ACHN (cell line): ENCODE measurements at regions not wholly inside any gene's neighbourhood (a gene's known extent, or its start where the extent isn't known, plus 50 kb on each side); places are given as distances from the start of the nearest gene placed in this dataset.

Experiments used
- DNase-seq: peaks from one replicate; pipeline ENCODE4 v3.0.0-alpha.2; 2015
- in situ Hi-C: cut with HindIII; loops from 2 replicates; pipeline ENCODE4 v1.10.0; 2017; ENCODE audit warnings: low sequenced_read_pairs, low pct_ligation_motif_present, low pct_unique_long_range_greater_than_20kb

- in situ Hi-C loops = no loop called here
- DNase-seq = no peak
Measured at GRCh38 chr1:204736836-204737235, 51.3 kb upstream of the LRRN2 start.

DNA sequence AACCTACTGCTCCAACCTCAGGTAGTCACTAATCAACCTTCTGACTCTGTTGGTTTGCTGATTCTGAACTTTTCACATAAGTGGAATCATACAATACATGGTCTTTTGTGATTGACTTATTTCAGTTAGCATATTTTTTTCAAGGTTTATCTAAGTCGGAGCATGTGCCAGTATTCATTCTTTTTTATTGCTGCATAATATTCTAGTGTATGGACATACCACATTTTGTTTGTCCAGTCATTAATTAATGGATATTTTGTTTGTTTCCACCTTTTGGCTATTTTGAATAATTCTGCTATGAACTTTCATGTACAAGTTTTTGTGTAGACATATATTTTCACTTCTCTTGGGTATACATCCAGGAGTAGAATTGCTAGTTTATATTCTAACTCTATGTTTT, 53.0 kb upstream of the LRRN2 start:
- no peak for DNase-seq
- in situ Hi-C loops = no loop called here

- in situ Hi-C loops = no loop called here
- DNase-seq = no peak
Measured at GRCh38 chr1:204740354-204740753, 54.8 kb upstream of the LRRN2 start.

- in situ Hi-C loops = no loop called here
- DNase-seq = no peak
Measured at GRCh38 chr1:204741440-204741839, 55.9 kb upstream of the LRRN2 start.

- no peak for DNase-seq
Measured at GRCh38 chr1:204742676-204743251, 57.2 kb upstream of the LRRN2 start.

DNA sequence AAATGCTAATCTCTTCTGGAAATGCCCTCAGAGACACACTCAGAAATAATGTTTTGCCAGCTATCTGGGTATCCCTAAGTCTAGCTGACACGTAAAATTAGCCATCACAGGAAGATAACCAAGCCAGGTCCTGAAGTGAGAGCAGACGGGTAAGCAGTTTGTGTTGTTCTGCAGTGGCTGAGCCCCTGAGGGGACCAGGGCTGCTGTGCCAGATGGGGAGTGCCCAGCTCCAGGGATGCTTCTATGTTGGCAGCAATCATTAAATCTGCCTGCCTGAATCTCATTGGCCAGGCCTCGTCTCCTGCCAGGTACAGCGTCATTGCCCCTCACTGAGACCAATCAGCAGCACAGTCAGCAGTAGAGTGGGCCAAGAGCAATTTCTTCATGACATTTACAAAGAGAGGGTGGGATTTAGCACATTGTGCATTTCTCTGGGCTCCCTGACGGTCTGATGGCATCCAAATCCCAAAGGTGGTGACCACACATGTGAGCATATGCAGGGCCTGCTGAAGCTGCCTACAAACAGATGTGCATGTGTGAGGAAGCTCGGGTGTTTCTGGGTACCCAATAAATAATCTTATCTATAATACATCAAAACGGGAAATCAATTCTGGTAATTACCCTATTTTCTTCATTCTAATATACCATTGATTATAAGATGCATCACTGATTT, 58.7 kb upstream of the LRRN2 start:
- DNase-seq = no peak
- in situ Hi-C loops = no loop called here

More at GRCh38 chr1:204742676-204743251, 57.2 kb upstream of the LRRN2 start:
- in situ Hi-C loops = no loop called here

DNA sequence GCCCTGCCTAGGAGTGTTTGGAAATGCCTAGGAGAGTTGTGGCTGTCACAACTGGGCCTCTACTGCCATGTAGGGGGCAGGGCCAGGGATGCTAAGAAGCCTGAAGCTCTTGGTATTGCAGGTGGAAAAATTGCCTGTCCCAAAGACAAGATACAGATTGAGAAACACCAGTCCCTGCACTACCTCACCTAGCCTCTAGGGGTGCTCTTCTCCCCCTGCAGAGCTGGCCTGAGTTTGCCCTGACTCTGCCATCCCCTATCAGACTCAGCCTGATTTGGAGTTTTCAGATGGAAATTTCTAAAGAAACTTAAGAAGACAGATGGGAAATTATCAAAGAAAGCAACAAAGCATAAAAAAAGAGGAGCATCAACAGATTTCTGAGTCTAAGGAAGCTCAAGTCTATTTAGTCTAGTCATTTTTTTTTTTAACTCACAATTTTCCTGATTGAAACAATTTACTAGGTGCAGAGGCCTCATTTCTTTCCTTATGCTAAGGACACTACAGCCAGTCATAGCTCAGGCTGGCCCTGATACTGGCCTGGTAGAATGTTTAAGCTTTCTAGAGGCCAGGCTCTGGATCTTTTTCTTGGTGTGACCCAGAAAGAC, 61.4 kb upstream of the LRRN2 start:
- in situ Hi-C loops = no loop called here
- peak; percentile 54 for DNase-seq

- no peak for DNase-seq
- in situ Hi-C loops = no loop called here
Measured at GRCh38 chr1:204751480-204751879, 65.9 kb upstream of the LRRN2 start.

GRCh38 chr1:204751883-204752687, 66.5 kb upstream of the LRRN2 start:
- no peak for DNase-seq
- in situ Hi-C loops = no loop called here

GRCh38 chr1:204752688-204753040, 67.1 kb upstream of the LRRN2 start:
- no peak for DNase-seq
- in situ Hi-C loops = no loop called here

- DNase-seq = no peak
- in situ Hi-C loops = no loop called here
Measured at GRCh38 chr1:204754821-204755220, 69.3 kb upstream of the LRRN2 start.

DNA sequence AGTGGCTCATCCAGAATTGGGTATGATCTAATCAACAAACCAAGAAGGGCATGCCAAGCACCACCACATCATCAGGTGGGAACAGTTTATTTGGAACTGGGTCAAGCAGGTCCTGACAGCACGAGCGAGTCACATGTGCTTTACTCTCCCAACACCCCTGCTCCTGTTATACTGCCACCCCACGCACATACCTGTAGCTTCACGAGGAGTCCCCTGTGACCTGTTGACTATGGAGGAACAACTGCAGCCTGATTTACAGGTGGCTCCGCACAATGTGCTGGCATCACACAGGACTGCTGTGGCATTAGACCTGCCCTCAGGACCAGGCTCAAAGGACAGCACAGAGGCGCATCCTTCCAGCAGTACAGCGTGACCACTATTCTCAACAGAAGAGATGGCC, 70.8 kb upstream of the LRRN2 start:
- no peak for DNase-seq
- in situ Hi-C loops = no loop called here

DNA sequence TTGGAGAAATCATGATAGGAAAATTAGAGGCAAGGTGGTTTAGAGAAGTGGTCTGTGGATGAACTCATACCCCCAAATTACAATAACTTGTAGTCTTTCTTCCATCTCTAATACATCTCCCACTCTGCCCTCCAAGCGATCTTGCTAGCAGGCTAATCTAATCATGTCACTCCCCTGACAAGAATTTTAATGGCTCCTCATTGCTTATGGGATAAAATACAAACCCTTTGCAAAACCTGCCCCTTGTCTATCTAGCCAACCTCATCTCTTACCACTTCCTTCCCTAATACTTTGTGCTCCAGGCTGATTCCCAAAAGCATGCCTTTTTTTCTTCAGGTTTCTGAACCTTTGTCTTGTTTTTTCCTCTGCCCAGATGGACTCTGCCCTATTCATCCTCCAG, 71.3 kb upstream of the LRRN2 start:
- in situ Hi-C loops = no loop called here
- no peak for DNase-seq

- DNase-seq = no peak
- in situ Hi-C loops = no loop called here
Measured at GRCh38 chr1:204758601-204759000, 73.1 kb upstream of the LRRN2 start.

DNA sequence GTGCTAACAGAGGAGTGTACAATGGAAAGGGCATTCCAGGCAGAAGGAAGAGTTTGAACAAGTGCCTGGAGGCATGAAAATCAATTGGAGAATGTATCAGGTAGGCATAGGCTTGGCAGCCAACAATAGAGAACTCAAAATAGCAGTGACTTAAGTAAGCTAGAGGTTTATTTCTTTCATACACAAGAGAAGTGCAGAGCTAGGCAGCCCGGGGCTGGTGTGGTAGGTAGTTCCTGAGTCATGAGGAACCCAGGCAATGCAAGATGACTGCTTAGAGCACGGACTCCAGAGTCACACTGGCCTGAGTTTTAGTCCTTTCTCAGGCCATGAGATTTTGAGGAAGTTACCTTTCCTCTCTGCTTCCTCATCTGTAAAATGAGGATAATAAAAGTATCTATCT, 74.8 kb upstream of the LRRN2 start:
- DNase-seq = no peak
- in situ Hi-C loops = no loop called here

GRCh38 chr1:204760757-204761156, 75.2 kb upstream of the LRRN2 start:
- in situ Hi-C loops = no loop called here
- DNase-seq = no peak

DNA sequence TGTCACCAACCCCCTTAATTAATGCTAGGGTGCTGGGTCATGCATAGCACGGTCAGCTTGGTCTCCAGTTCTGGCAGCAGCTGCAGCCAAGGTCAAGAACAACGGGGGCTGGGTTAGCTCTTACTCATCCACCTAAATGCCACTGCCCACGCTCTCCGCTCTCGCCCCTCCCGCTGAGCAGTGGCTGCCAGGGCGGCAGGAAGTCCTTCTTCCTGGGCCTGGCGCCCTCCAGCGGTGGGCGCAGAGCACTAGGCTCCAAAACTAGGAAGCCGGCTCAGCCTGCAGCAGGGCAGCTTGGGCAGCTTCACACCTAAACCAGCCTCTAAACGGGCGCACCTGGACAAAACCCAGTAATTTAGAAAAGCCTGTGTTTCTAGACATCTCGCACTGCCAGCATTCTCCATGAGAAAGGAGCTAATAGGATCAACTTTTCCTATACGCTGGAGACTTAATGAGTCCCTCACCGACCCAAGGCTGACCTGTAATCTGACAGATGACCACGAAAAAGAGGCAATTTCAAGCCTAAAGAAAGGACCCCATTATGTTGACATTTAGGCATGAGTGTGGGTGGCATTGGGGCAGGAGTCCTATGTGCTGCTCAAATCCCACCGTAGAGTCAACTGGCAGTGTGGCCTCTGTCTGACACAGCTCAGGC, 78.4 kb upstream of the LRRN2 start:
- in situ Hi-C loops = no loop called here
- peak; percentile 87 for DNase-seq

- DNase-seq = no peak
- in situ Hi-C loops = no loop called here
Measured at GRCh38 chr1:204769997-204770396, 84.5 kb upstream of the LRRN2 start.

- DNase-seq = no peak
- in situ Hi-C loops = no loop called here
Measured at GRCh38 chr1:204771358-204771757, 85.8 kb upstream of the LRRN2 start.
